Forelimb muscle (tissue), 1 donor: ENCODE measurements at regions not wholly inside any gene's neighbourhood (a gene's known extent, or its start where the extent isn't known, plus 50 kb on each side); places are given as distances from the start of the nearest gene placed in this dataset.

Experiments
- DNase-seq: peaks from one replicate; pipeline ENCODE4 v3.0.0-alpha.2; 2013; ENCODE audit warnings: low read depth

GRCh38 chr18:76685860-76686259 is 136.5 kb upstream of the ZNF236 start:
- DNase-seq = no peak

DNA sequence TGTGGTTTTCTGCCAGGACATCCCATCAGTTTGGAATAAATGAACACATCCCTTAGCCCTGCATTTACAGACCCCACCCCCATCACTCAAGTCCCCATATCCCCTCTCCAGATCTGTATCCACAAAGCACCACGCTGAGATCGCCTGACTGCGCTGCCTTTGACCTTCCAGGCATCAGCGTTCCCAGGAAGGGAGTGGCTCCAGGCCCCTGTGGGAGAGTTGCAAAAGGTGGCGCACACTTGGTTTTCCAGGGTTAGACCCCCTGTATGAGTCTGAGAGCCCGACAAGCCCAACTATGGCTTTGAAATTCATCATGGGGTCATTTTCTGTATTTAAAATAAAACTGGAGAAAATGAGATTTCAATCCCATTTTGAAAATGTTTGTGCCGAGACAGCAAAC is 137.0 kb upstream of the ZNF236 start:
- DNase-seq = no peak

DNA sequence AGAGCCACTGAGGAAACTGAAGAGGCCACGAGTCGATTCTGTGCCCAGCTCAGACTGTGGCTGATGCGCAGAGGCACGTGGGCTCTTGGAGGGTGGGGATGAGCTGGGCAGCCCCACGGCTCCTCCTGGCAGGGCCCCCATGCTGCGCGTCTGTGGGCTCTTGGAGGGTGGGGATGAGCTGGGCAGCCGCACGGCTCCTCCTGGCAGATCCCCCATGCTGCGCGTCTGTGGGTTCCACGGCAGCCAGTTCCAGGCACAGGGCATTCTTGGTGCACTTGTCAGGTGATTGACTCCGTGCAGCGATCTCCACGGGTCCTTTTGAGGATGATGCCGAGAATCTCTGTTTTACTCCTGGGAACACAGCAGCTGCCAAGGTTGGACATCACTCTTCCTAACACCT is 138.1 kb upstream of the ZNF236 start:
- DNase-seq = no peak

DNA sequence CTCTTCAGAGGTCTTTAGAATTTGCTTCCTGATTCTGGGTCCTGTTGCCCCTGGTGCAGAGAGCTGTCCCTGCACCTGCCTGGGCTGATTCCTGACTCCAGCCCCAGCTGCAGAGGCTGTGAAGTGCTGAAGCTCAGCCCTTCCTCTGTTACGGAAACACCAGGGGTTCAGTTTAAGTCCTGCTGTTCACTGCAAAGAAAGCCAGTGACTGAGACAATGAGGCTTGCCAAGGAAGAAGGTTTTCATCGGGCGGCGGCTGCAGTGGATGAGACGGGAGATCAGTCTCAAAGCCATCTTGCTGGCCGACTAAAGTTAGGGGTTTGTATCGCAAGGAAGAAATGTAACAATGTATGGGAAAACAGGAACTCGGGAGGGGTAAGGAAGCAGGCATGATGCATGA is 142.4 kb upstream of the ZNF236 start:
- no peak for DNase-seq

DNA sequence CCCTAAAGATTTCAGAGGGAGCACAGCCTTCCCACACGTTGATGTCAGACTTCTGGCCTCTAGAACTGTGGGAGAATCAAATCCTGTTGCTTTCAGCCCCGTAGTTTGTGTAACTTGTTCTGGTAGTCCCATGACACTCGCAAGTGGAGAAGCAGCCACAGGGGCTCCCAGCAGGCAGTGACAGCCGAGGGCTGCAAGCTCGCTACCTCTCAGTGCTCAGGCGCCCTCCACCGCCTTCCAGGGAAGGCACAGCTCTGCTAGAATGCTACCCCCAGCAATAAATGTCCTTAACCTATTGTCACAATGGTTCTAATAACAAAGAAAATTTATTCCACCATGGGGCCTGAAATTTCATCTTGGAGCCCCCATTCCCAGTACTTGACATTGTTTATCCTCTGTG is 143.1 kb upstream of the ZNF236 start:
- DNase-seq = no peak

DNA sequence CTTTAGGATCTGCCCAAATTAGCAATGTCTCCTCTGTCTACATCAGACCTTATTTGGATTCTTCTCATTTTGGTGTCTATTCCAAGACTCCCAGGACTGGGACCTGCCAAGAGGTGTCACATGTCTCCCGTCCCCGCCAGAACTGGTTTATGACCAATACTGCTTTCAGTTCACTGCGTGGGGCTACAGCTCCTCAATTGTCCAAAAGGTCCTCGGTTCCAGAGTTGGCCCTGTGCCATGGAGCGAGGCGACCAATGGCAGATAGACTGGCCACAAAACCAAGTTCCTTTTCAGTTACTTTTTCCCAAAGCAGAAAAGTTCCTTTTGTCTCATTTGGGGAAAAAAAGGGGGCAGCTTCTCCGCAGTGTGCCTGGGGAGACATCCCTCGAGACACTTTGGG is 144.1 kb upstream of the ZNF236 start:
- no peak for DNase-seq

- no peak for DNase-seq
Measured at GRCh38 chr18:76674596-76674995, 147.8 kb upstream of the ZNF236 start.

- DNase-seq = no peak
Measured at GRCh38 chr18:76673281-76674185, 148.8 kb upstream of the ZNF236 start.

GRCh38 chr18:76672627-76673026 is 149.7 kb upstream of the ZNF236 start:
- no peak for DNase-seq

GRCh38 chr18:76670564-76671288 is 151.6 kb upstream of the ZNF236 start:
- DNase-seq = no peak

DNA sequence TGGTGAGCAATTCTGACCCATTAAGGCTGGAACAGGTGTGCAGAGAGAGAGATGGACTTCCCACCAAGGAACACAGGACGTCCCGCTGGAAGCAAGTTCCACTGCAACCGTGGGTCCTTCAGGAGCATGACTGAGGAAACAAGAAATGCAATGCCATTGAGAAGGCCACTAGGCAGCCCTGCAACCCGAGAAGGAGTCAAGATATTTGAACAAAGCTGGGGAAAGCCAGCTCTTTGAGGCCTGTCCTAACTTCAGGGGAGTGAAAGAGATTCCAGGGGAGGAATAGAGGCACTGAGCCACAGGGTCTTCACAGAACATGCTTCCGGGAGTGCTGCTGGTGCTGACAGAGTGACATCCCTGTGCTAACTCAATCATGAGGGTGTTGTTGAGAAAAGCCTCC is 153.8 kb upstream of the ZNF236 start:
- no peak for DNase-seq

DNA sequence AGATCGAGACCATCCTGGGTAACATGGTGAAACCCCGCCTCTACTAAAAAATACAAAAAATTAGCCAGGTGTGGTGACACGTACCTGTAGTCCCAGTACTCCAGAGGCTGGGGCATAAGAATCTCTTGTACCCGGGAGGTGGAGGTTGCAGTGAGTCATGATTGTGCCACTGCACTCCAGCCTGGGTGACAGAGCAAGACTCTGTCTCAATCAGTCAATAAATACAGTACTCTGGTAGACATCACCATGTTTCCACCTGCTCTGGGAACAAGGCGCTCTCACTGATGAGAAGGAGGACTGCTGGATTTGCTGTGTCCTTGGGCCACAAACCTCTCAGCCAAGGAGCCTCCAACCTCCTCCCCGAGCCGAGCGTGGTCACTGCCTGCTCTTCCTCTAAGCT is 154.2 kb upstream of the ZNF236 start:
- DNase-seq = no peak

- DNase-seq = no peak
Measured at GRCh38 chr18:76667603-76668002, 154.8 kb upstream of the ZNF236 start.

- DNase-seq = no peak
Measured at GRCh38 chr18:76662626-76663025, 159.7 kb upstream of the ZNF236 start.

- DNase-seq = no peak
Measured at GRCh38 chr18:76660571-76661192, 161.7 kb upstream of the ZNF236 start.

GRCh38 chr18:76658627-76659026 is 163.6 kb upstream of the ZNF516 start:
- no peak for DNase-seq

- DNase-seq = no peak
Measured at GRCh38 chr18:76657911-76658470, 162.9 kb upstream of the ZNF516 start.

DNA sequence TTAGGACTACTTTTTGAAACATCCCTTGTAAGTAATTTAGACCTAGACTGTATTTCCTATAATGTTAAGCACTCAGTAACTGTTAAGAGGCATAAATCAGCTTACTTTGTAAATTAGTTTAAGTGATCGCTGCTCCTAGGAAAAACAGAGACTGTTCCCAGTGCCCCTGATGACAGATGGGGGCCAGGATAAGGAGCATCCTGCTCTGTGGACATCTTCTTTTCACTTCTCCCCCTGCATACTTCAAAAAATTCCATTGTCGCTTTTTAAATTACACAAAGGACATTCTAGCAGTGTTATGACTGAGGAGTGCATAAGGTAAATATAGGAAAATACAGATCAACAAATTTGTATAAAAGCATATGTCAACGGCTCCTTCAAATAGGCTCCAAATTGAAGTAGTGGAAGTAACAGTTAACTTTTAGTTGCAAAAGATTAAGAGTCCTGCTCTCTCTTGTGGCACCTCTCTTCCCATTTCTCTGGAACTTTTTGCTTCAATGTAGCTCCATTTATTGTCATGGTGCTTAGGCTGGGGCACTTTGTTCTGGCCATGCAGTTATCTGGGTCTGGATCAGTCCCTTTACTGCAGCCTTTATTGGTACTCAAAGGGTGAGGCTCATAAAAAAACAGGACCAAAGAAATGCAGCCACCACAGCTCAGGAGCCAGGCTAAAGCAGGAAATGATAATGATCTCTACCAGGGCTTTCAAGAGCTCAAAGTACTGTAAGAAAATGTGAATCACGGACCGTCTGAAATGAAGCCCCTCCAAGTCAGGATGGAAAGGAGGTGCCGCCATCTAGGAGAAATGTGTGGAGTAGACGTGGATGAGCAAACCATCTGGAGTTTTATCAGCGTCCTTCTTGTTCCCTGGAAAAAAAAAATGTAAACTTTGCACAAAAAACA is 162.1 kb upstream of the ZNF516 start:
- DNase-seq = no peak

DNA sequence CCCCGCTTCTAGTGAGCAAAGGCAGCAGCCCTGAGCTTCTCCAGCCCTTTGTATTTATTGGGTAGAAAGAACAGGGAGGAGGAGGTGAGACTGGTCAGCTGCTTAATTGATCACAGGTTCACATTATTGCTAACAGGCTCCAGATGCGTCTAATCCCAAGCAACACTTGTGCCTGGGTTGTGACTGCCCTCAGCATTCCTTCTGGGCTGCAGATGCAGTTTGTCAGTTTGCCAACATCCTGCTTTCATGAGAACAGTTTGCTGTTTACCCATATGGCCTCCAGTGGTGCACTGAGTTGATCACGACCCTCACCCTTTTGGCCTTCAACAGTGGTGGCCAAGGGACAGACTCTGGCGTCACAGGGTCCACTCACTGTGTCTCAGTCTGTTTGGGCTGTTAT is 159.5 kb upstream of the ZNF516 start:
- no peak for DNase-seq

GRCh38 chr18:76647322-76647721 is 152.3 kb upstream of the ZNF516 start:
- no peak for DNase-seq

GRCh38 chr18:76644580-76644979 is 149.5 kb upstream of the ZNF516 start:
- DNase-seq = no peak
